WTC11 (cell line): ENCODE measurements at regions not wholly inside any gene's neighbourhood (a gene's known extent, or its start where the extent isn't known, plus 50 kb on each side); places are given as distances from the start of the nearest gene placed in this dataset.

Experiments
- ATAC-seq: fragments of 200-7000 bp; cut with Tn5 transposase; 2 replicates; pipeline ENCODE4 v1.10.0; 2021; ENCODE audit warnings: mild to moderate bottlenecking, moderate library complexity
- CTCF ChIA-PET: fragments of 300-600 bp; sonication (Branson Sonifier 250); formaldehyde crosslinking; loops from one replicate; lab custom pipeline; 2021; ENCODE audit warnings: antibody characterized with exemption; lab: Charles Lee
- POLR2A ChIA-PET: fragments of 350-600 bp; sonication (Branson Sonifier 250); formaldehyde crosslinking; loops from one replicate; lab custom pipeline; 2021; ENCODE audit warnings: antibody characterized with exemption; lab: Charles Lee
- DNase-seq: peaks from one replicate; pipeline ENCODE4 v3.0.0; 2021; ENCODE audit warnings: low spot score
- H3K27ac Mint-ChIP-seq: 2 replicates; pipeline ENCODE4 v1.8.0; 2021; ENCODE audit warnings: mixed read lengths
- H3K27me3 Mint-ChIP-seq: 2 replicates; pipeline ENCODE4 v1.8.0; 2021; ENCODE audit warnings: low read depth, mild to moderate bottlenecking, moderate library complexity, mixed read lengths
- H3K36me3 Mint-ChIP-seq: 2 replicates; pipeline ENCODE4 v1.8.0; 2021; ENCODE audit warnings: mixed read lengths
- H3K4me1 Mint-ChIP-seq: 2 replicates; pipeline ENCODE4 v1.8.0; 2022; ENCODE audit warnings: mixed read lengths
- H3K4me3 Mint-ChIP-seq: 2 replicates; pipeline ENCODE4 v1.8.0; 2021; ENCODE audit warnings: mild to moderate bottlenecking, moderate library complexity, mixed read lengths
- H3K9me3 Mint-ChIP-seq: 2 replicates; pipeline ENCODE4 v1.8.0; 2021; ENCODE audit warnings: mixed read lengths
- CREM ChIP-seq: sonication (generic); formaldehyde crosslinking; IDR thresholded peaks from 2 replicates; pipeline ENCODE4 v1.8.1; 2022; ENCODE audit warnings: mild to moderate bottlenecking, missing genetic modification reagents, moderate library complexity
- ELF4 ChIP-seq: sonication (generic); formaldehyde crosslinking; IDR thresholded peaks from 2 replicates; pipeline ENCODE4 v1.8.1; 2022; ENCODE audit warnings: low read depth, mild to moderate bottlenecking, moderate library complexity, missing genetic modification reagents
- GABPB1 ChIP-seq: sonication (generic); formaldehyde crosslinking; IDR thresholded peaks from 2 replicates; pipeline ENCODE4 v1.8.1; 2023; ENCODE audit warnings: mild to moderate bottlenecking, missing genetic modification reagents
- KAT7 ChIP-seq: sonication (generic); formaldehyde crosslinking; IDR thresholded peaks from 2 replicates; pipeline ENCODE4 v1.8.1; 2023; ENCODE audit warnings: missing genetic modification reagents, mild to moderate bottlenecking, borderline replicate concordance
- MYBL2 ChIP-seq: sonication (generic); formaldehyde crosslinking; IDR thresholded peaks from 2 replicates; pipeline ENCODE4 v1.8.1; 2023; ENCODE audit warnings: mild to moderate bottlenecking, moderate library complexity, missing genetic modification reagents
- NFE2L1 ChIP-seq: sonication (generic); formaldehyde crosslinking; IDR thresholded peaks from 2 replicates; pipeline ENCODE4 v1.8.1; 2023; ENCODE audit warnings: missing genetic modification reagents
- NFYB ChIP-seq: sonication (generic); formaldehyde crosslinking; conservative IDR thresholded peaks from 2 replicates; pipeline ENCODE4 v1.8.0; 2022; ENCODE audit warnings: low read depth, missing genetic modification reagents
- NR3C1 ChIP-seq: sonication (generic); formaldehyde crosslinking; conservative IDR thresholded peaks from 2 replicates; pipeline ENCODE4 v1.8.1; 2023; ENCODE audit warnings: low read depth, mild to moderate bottlenecking, missing genetic modification reagents
- OVOL2 ChIP-seq: fragments of 250-450 bp; sonication (Bioruptor Pico); IDR thresholded peaks from 2 replicates; pipeline ENCODE4 v1.9.0; 2021; ENCODE audit warnings: mild to moderate bottlenecking, borderline replicate concordance
- TEAD4 ChIP-seq: sonication (generic); formaldehyde crosslinking; IDR thresholded peaks from 2 replicates; pipeline ENCODE4 v1.8.0; 2022; ENCODE audit warnings: mild to moderate bottlenecking, missing genetic modification reagents
- ZBTB21 ChIP-seq: sonication (generic); formaldehyde crosslinking; IDR thresholded peaks from 2 replicates; pipeline ENCODE4 v1.8.1; 2023; ENCODE audit warnings: mild to moderate bottlenecking, missing genetic modification reagents, borderline replicate concordance
- ZNF121 ChIP-seq: sonication (generic); formaldehyde crosslinking; IDR thresholded peaks from 2 replicates; pipeline ENCODE4 v1.8.0; 2023; ENCODE audit warnings: missing genetic modification reagents
- ZNF138 ChIP-seq: sonication (generic); formaldehyde crosslinking; conservative IDR thresholded peaks from 2 replicates; pipeline ENCODE4 v1.8.1; 2022; ENCODE audit warnings: mild to moderate bottlenecking, moderate library complexity, missing genetic modification reagents
- ZNF232 ChIP-seq: sonication (generic); formaldehyde crosslinking; IDR thresholded peaks from 2 replicates; pipeline ENCODE4 v1.8.0; 2022; ENCODE audit warnings: mild to moderate bottlenecking, missing genetic modification reagents
- ZNF263 ChIP-seq: sonication (generic); formaldehyde crosslinking; IDR thresholded peaks from 2 replicates; pipeline ENCODE4 v1.8.1; 2022; ENCODE audit warnings: low read depth, mild to moderate bottlenecking, moderate library complexity, missing genetic modification reagents
- ZNF317 ChIP-seq: sonication (generic); formaldehyde crosslinking; IDR thresholded peaks from 2 replicates; pipeline ENCODE4 v1.8.1; 2023; ENCODE audit warnings: low read depth, mild to moderate bottlenecking, moderate library complexity, missing genetic modification reagents, borderline replicate concordance
- ZNF416 ChIP-seq: fragments of 250-450 bp; sonication (Bioruptor Pico); IDR thresholded peaks from 2 replicates; pipeline ENCODE4 v1.9.0; 2021; ENCODE audit warnings: mild to moderate bottlenecking, inconsistent platforms
- ZNF423 ChIP-seq: fragments of 250-450 bp; sonication (Bioruptor Pico); IDR thresholded peaks from 2 replicates; pipeline ENCODE4 v2.1.2; 2022; ENCODE audit warnings: mild to moderate bottlenecking, moderate library complexity
- ZNF671 ChIP-seq: fragments of 250-450 bp; sonication (Bioruptor Pico); IDR thresholded peaks from 2 replicates; pipeline ENCODE4 v1.8.0; 2021; ENCODE audit warnings: mild to moderate bottlenecking
- TF ChIP-seq, protein P1 (sequence below): sonication (generic); formaldehyde crosslinking; IDR thresholded peaks from 2 replicates; pipeline ENCODE4 v1.8.0; 2023; ENCODE audit warnings: mild to moderate bottlenecking, missing genetic modification reagents
- TF ChIP-seq, protein P2 (sequence below): sonication (generic); formaldehyde crosslinking; conservative IDR thresholded peaks from 2 replicates; pipeline ENCODE4 v1.8.1; 2022; ENCODE audit warnings: mild to moderate bottlenecking, missing genetic modification reagents
- TF ChIP-seq, protein P3 (sequence below): sonication (generic); formaldehyde crosslinking; IDR thresholded peaks from 2 replicates; pipeline ENCODE4 v1.8.1; 2022; ENCODE audit warnings: mild to moderate bottlenecking, moderate library complexity, missing genetic modification reagents
- TF ChIP-seq, protein P4 (sequence below): sonication (generic); formaldehyde crosslinking; IDR thresholded peaks from 2 replicates; pipeline ENCODE4 v1.8.1; 2023; ENCODE audit warnings: mild to moderate bottlenecking, missing genetic modification reagents, borderline replicate concordance
- TF ChIP-seq, protein P5 (sequence below): sonication (generic); formaldehyde crosslinking; IDR thresholded peaks from 2 replicates; pipeline ENCODE4 v1.8.1; 2023; ENCODE audit warnings: mild to moderate bottlenecking, missing genetic modification reagents, moderate library complexity
- TF ChIP-seq, protein P6 (sequence below): sonication (generic); formaldehyde crosslinking; IDR thresholded peaks from 2 replicates; pipeline ENCODE4 v1.8.0; 2022; ENCODE audit warnings: mild to moderate bottlenecking, missing genetic modification reagents
- TF ChIP-seq, protein P7 (sequence below): fragments of 250-450 bp; sonication (Bioruptor Pico); IDR thresholded peaks from 2 replicates; pipeline ENCODE4 v2.1.2; 2022; ENCODE audit warnings: mild to moderate bottlenecking, moderate library complexity

DNA sequence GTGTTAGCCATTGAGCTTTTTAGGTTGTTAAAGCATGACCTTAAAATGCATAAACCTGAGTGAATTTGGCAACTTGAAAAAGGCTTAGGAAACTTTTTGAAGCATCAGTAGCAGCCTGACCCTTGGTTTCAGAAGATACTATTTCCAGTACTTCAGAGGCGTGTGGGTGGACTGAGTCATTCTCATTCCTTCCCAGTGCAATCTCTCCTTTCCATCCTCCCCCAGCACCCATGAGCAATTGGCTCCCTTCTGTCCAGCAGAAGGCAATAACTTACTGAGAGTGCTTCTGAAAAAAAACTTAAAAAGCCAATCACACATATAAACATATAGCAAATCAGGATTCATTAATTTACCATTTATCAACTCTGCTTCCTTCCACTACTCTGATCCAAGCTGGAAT, 299.3 kb upstream of the STXBP6 start (continued):
- no peak for TF ChIP-seq NR3C1
- TF ChIP-seq CREM (CRISPR knock-in tag): no peak
- TF ChIP-seq OVOL2 (CRISPR knock-in tag): no peak
- TF ChIP-seq ZNF423 (CRISPR knock-in tag): no peak
- TF ChIP-seq, protein P1, sequence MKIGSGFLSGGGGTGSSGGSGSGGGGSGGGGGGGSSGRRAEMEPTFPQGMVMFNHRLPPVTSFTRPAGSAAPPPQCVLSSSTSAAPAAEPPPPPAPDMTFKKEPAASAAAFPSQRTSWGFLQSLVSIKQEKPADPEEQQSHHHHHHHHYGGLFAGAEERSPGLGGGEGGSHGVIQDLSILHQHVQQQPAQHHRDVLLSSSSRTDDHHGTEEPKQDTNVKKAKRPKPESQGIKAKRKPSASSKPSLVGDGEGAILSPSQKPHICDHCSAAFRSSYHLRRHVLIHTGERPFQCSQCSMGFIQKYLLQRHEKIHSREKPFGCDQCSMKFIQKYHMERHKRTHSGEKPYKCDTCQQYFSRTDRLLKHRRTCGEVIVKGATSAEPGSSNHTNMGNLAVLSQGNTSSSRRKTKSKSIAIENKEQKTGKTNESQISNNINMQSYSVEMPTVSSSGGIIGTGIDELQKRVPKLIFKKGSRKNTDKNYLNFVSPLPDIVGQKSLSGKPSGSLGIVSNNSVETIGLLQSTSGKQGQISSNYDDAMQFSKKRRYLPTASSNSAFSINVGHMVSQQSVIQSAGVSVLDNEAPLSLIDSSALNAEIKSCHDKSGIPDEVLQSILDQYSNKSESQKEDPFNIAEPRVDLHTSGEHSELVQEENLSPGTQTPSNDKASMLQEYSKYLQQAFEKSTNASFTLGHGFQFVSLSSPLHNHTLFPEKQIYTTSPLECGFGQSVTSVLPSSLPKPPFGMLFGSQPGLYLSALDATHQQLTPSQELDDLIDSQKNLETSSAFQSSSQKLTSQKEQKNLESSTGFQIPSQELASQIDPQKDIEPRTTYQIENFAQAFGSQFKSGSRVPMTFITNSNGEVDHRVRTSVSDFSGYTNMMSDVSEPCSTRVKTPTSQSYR: no peak
- TF ChIP-seq ZNF317 (CRISPR knock-in tag): no peak
- TF ChIP-seq ZNF416 (CRISPR knock-in tag): no peak

DNA sequence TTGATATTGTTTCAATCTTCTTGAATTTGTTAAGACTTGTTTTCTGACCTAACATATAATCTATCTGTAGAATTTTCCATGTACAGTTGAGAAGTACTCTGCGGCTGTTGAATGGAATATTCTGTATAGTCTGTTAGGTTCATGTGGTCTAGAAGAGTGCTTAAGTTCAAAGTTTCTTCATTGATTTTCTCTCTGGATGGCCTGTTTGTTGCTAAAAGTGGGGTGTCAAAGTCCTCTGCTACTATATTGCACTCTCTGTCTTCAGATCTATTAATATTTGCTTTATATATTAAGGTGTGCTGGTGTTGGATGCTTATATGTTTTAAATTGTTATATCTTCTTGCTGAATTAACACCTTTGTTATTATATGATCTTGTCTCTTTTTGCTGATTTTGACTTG, 290.9 kb upstream of the STXBP6 start:
- H3K4me3 Mint-ChIP-seq: no peak overlapping the region
- no peaks in the 10 kb centered on the region for H3K4me1 Mint-ChIP-seq
- no peak for ATAC-seq
- TF ChIP-seq, protein P2, sequence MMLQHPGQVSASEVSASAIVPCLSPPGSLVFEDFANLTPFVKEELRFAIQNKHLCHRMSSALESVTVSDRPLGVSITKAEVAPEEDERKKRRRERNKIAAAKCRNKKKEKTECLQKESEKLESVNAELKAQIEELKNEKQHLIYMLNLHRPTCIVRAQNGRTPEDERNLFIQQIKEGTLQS (CRISPR knock-in tag): no peak
- TF ChIP-seq ZNF671 (CRISPR knock-in tag) (no peak), CREM (CRISPR knock-in tag) (no peak), GABPB1 (no peak), ZNF138 (CRISPR knock-in tag) (no peak), MYBL2 (CRISPR knock-in tag) (no peak), ZNF263 (CRISPR knock-in tag) (no peak), NFYB (CRISPR knock-in tag) (no peak), NR3C1 (no peak)
- TF ChIP-seq, protein P3, sequence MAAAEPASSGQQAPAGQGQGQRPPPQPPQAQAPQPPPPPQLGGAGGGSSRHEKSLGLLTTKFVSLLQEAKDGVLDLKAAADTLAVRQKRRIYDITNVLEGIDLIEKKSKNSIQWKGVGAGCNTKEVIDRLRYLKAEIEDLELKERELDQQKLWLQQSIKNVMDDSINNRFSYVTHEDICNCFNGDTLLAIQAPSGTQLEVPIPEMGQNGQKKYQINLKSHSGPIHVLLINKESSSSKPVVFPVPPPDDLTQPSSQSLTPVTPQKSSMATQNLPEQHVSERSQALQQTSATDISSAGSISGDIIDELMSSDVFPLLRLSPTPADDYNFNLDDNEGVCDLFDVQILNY (CRISPR knock-in tag): no peak
- TF ChIP-seq, protein P4, sequence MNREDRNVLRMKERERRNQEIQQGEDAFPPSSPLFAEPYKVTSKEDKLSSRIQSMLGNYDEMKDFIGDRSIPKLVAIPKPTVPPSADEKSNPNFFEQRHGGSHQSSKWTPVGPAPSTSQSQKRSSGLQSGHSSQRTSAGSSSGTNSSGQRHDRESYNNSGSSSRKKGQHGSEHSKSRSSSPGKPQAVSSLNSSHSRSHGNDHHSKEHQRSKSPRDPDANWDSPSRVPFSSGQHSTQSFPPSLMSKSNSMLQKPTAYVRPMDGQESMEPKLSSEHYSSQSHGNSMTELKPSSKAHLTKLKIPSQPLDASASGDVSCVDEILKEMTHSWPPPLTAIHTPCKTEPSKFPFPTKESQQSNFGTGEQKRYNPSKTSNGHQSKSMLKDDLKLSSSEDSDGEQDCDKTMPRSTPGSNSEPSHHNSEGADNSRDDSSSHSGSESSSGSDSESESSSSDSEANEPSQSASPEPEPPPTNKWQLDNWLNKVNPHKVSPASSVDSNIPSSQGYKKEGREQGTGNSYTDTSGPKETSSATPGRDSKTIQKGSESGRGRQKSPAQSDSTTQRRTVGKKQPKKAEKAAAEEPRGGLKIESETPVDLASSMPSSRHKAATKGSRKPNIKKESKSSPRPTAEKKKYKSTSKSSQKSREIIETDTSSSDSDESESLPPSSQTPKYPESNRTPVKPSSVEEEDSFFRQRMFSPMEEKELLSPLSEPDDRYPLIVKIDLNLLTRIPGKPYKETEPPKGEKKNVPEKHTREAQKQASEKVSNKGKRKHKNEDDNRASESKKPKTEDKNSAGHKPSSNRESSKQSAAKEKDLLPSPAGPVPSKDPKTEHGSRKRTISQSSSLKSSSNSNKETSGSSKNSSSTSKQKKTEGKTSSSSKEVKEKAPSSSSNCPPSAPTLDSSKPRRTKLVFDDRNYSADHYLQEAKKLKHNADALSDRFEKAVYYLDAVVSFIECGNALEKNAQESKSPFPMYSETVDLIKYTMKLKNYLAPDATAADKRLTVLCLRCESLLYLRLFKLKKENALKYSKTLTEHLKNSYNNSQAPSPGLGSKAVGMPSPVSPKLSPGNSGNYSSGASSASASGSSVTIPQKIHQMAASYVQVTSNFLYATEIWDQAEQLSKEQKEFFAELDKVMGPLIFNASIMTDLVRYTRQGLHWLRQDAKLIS (CRISPR knock-in tag): no peak
- TF ChIP-seq, all 79 proteins: peak for 0
- Mint-ChIP-seq H3K36me3 (peaks cover 29% of the 10 kb centered on the region), H3K27me3 (no peaks in the 10 kb centered on the region; the same call in 1 of the 2 replicates), H3K9me3 (peaks cover 79% of the 10 kb centered on the region), H3K27ac (no peak overlapping the region)
- ChIA-PET POLR2A (no interaction called here), CTCF (no interaction called here)
- DNase-seq: no peak

DNA sequence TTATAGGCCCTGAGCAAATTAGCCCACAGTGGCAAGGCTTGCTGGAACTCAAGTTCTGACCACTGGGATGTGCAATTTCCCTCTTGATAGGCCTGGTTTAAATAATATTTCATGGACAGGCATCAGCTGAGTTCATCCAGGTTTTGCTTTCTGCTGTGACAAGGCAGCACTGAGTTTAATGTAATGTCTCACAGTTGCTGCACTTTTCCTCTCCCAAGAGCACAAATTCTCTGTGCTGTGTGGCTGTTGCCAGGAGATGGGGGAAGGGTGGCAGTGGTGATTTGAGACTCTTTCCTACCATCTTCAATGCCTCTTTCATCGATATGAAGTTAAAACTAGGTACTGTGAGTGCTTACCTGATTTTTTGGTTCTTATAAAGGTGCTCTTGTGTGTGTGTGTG, 272.8 kb upstream of the STXBP6 start:
- no peak overlapping the region for H3K4me3 Mint-ChIP-seq
- TF ChIP-seq ZNF232 (CRISPR knock-in tag) (no peak), ZNF121 (CRISPR knock-in tag) (no peak), TEAD4 (CRISPR knock-in tag) (no peak), KAT7 (CRISPR knock-in tag) (no peak), ZNF671 (CRISPR knock-in tag) (no peak), ZBTB21 (CRISPR knock-in tag) (no peak), NFE2L1 (CRISPR knock-in tag) (no peak), ELF4 (CRISPR knock-in tag) (no peak)
- TF ChIP-seq, protein P5, sequence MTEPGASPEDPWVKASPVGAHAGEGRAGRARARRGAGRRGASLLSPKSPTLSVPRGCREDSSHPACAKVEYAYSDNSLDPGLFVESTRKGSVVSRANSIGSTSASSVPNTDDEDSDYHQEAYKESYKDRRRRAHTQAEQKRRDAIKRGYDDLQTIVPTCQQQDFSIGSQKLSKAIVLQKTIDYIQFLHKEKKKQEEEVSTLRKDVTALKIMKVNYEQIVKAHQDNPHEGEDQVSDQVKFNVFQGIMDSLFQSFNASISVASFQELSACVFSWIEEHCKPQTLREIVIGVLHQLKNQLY (CRISPR knock-in tag): no peak
- TF ChIP-seq, protein P6, sequence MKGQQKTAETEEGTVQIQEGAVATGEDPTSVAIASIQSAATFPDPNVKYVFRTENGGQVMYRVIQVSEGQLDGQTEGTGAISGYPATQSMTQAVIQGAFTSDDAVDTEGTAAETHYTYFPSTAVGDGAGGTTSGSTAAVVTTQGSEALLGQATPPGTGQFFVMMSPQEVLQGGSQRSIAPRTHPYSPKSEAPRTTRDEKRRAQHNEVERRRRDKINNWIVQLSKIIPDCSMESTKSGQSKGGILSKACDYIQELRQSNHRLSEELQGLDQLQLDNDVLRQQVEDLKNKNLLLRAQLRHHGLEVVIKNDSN: no peak
- TF ChIP-seq, protein P7, sequence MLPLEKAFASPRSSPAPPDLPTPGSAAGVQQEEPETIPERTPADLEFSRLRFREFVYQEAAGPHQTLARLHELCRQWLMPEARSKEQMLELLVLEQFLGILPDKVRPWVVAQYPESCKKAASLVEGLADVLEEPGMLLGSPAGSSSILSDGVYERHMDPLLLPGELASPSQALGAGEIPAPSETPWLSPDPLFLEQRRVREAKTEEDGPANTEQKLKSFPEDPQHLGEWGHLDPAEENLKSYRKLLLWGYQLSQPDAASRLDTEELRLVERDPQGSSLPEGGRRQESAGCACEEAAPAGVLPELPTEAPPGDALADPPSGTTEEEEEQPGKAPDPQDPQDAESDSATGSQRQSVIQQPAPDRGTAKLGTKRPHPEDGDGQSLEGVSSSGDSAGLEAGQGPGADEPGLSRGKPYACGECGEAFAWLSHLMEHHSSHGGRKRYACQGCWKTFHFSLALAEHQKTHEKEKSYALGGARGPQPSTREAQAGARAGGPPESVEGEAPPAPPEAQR (CRISPR knock-in tag): no peak
- TF ChIP-seq, all 79 proteins: peak for 0
- Mint-ChIP-seq H3K36me3 (no peaks in the 10 kb centered on the region), H3K4me1 (no peaks in the 10 kb centered on the region), H3K9me3 (peaks cover 5% of the 10 kb centered on the region), H3K27ac (no peak overlapping the region), H3K27me3 (no peaks in the 10 kb centered on the region; the same call in 1 of the 2 replicates)
- ChIA-PET CTCF (interaction anchor here (1.4 kb wide), 1 partner anchor 15 kb away, joined by 5 read pairs; no protein-coding TSS in a partner anchor), POLR2A (no interaction called here)
- DNase-seq (no peak), ATAC-seq (no peak)
